B cell (primary cell): ENCODE measurements at regions not wholly inside any gene's neighbourhood (a gene's known extent, or its start where the extent isn't known, plus 50 kb on each side); places are given as distances from the start of the nearest gene placed in this dataset.

Source experiments
- CTCF ChIP-seq: fragments of 200-600 bp; IDR thresholded peaks from one replicate; pipeline ENCODE4 v1.8.0; 2022; ENCODE audit warnings: antibody characterized with exemption, mild to moderate bottlenecking
- EZH2 ChIP-seq: IDR thresholded peaks from 2 replicates; pipeline ENCODE4 v1.6.1; 2012; ENCODE audit warnings: borderline replicate concordance, low read depth, mild to moderate bottlenecking, moderate library complexity, low read length; ENCODE audit not compliant: insufficient read depth, poor library complexity, severe bottlenecking

GRCh38 chr1:228935198-228935663 is 200.0 kb downstream of the RHOU start:
- TF ChIP-seq CTCF: no peak
- TF ChIP-seq EZH2: no peak
